Thyroid gland (tissue), 4 donors: ENCODE measurements at regions not wholly inside any gene's neighbourhood (a gene's known extent, or its start where the extent isn't known, plus 50 kb on each side); places are given as distances from the start of the nearest gene placed in this dataset.

ENCODE experiments used
- DNase-seq, 2 donors: peaks; one replicate each; pipeline ENCODE4 v3.0.0-alpha.2; 2019
- H3K27ac ChIP-seq, 3 donors: fragments of 200-600 bp; sonication (generic); 1 replicate in 2 of 3; 2 replicates in 1 of 3; pipeline ENCODE4 v1.5.1; 2016 to 2019; ENCODE audit warnings: mild to moderate bottlenecking in 1 of 3, moderate library complexity in 1 of 3
- H3K27me3 ChIP-seq: fragments of 200-600 bp; sonication (generic); one replicate; pipeline ENCODE4 v1.5.1; 2019
- H3K36me3 ChIP-seq, 2 donors: fragments of 200-600 bp; sonication (generic); one replicate each; pipeline ENCODE4 v1.5.1; 2016 to 2019
- H3K4me1 ChIP-seq, 2 donors: fragments of 200-600 bp; sonication (generic); one replicate each; pipeline ENCODE4 v1.5.1; 2017 to 2019
- H3K4me3 ChIP-seq, 3 donors: fragments of 200-600 bp; sonication (generic); replicated peaks in 1 of 3; 1 replicate in 2 of 3; 2 replicates in 1 of 3; pipeline ENCODE4 v1.5.1; 2016; ENCODE audit warnings: mild to moderate bottlenecking in 1 of 3
- H3K9me3 ChIP-seq: fragments of 200-600 bp; sonication (generic); one replicate; pipeline ENCODE4 v1.5.1; 2017
- POLR2A ChIP-seq, 2 donors: fragments of 450-650 bp; IDR thresholded peaks; one replicate each; pipeline ENCODE4 v1.6.1; 2017; ENCODE audit warnings: antibody characterized with exemption in 2 of 2, mild to moderate bottlenecking in 2 of 2, moderate library complexity in 1 of 2
- WGBS, 2 donors: methylation state at CpG; one replicate each; pipeline ENCODE4 v1.1.5; 2017; 5-methylcytosine and 5-hydroxymethylcytosine counted together
- intact Hi-C: fragments of 100-400 bp; cut with DNase I; formaldehyde crosslinking; loops from one replicate; pipeline ENCODE4 v1.15.1; 2023
- TF ChIP-seq, protein P1 (sequence below), 6 experiments: fragments of 200-600 bp in 3 of 6; fragments of 450-650 bp in 3 of 6; sonication (generic) in 3 of 6; IDR thresholded peaks; one replicate each; pipeline ENCODE4 v1.5.1; 2016 to 2019; ENCODE audit warnings: antibody characterized with exemption in 6 of 6, mild to moderate bottlenecking in 2 of 6, inconsistent platforms in 1 of 6, moderate library complexity in 1 of 6

DNA sequence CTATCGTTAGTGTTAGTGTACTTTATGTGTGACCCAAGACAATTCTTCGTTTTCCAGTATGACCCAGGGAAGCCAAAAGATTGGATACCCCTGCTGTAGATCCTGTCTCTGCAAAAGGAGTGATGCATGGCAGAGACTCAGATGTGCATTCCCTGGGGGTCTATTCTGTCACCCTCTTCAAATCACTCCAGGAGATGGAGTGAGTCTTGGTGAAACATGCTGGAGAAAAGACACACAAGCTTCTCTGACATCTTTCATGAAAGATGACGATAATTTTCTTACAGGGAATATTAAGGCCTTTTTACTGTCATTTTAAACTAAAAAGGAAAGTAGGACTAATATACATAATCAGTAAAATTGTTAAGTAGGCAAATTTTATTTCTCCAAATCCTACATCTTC lies 437.9 kb upstream of the SOX5 start:
- 95% methylated on average over 3 of the region's 3 CpGs for WGBS, 2 donors
- intact Hi-C loops = no loop called here
- Histone ChIP-seq H3K4me1 (no peaks in the 10 kb centered on the region), H3K27ac (no peak overlapping the region), H3K27me3 (no peaks in the 10 kb centered on the region), H3K36me3 (no peaks in the 10 kb centered on the region), H3K4me3 (no peak overlapping the region), H3K9me3 (no peaks in the 10 kb centered on the region)
- TF ChIP-seq, protein P1, sequence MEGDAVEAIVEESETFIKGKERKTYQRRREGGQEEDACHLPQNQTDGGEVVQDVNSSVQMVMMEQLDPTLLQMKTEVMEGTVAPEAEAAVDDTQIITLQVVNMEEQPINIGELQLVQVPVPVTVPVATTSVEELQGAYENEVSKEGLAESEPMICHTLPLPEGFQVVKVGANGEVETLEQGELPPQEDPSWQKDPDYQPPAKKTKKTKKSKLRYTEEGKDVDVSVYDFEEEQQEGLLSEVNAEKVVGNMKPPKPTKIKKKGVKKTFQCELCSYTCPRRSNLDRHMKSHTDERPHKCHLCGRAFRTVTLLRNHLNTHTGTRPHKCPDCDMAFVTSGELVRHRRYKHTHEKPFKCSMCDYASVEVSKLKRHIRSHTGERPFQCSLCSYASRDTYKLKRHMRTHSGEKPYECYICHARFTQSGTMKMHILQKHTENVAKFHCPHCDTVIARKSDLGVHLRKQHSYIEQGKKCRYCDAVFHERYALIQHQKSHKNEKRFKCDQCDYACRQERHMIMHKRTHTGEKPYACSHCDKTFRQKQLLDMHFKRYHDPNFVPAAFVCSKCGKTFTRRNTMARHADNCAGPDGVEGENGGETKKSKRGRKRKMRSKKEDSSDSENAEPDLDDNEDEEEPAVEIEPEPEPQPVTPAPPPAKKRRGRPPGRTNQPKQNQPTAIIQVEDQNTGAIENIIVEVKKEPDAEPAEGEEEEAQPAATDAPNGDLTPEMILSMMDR (IDR thresholded peaks at IDR 0.05) = no peak
- no peak for TF ChIP-seq POLR2A (IDR thresholded peaks at IDR 0.05)
- DNase-seq = no peak

DNA sequence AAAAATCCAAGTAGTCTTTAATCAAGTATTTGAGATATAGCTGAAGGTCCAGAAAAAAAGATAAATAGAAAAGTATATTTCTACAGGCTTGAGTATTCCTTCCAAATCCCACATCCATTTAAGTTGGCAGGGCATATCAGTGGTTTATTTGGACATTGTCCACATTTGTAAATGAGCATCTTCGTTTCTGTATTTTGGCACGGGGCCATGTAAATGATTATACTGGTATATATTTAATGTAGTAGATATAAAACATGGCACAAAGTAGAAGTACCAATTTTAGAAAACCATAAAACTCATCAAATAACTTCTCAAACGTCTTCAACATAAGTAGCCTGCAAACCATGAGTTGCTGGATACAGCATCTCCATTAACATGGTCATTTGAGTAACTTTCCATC lies 437.4 kb upstream of the SOX5 start:
- intact Hi-C loops = no loop called here
- Histone ChIP-seq H3K27ac (no peak overlapping the region), H3K27me3 (no peaks in the 10 kb centered on the region), H3K36me3 (no peaks in the 10 kb centered on the region), H3K4me3 (no peak overlapping the region), H3K9me3 (no peaks in the 10 kb centered on the region), H3K4me1 (no peaks in the 10 kb centered on the region)
- WGBS, 2 donors = 78 to 86% methylated on average over 3 of the region's 3 CpGs
- DNase-seq = no peak
- TF ChIP-seq POLR2A (IDR thresholded peaks at IDR 0.05) = no peak
- TF ChIP-seq, protein P1 (IDR thresholded peaks at IDR 0.05) = no peak

- H3K4me3 ChIP-seq = no peak overlapping the region
- intact Hi-C loops = no loop called here
- no peak for DNase-seq
- H3K27ac ChIP-seq = no peak overlapping the region
- H3K36me3 ChIP-seq = no peaks in the 10 kb centered on the region
- no peaks in the 10 kb centered on the region for H3K27me3 ChIP-seq
- WGBS, 2 donors = 85 to 88% methylated on average over 3 of the region's 3 CpGs
- TF ChIP-seq, protein P1 (IDR thresholded peaks at IDR 0.05) = no peak
- TF ChIP-seq POLR2A (IDR thresholded peaks at IDR 0.05) = no peak
- H3K9me3 ChIP-seq = no peaks in the 10 kb centered on the region
- H3K4me1 ChIP-seq = no peaks in the 10 kb centered on the region
Observed at GRCh38 chr12:24381790-24382189, 432.3 kb upstream of the SOX5 start.

DNA sequence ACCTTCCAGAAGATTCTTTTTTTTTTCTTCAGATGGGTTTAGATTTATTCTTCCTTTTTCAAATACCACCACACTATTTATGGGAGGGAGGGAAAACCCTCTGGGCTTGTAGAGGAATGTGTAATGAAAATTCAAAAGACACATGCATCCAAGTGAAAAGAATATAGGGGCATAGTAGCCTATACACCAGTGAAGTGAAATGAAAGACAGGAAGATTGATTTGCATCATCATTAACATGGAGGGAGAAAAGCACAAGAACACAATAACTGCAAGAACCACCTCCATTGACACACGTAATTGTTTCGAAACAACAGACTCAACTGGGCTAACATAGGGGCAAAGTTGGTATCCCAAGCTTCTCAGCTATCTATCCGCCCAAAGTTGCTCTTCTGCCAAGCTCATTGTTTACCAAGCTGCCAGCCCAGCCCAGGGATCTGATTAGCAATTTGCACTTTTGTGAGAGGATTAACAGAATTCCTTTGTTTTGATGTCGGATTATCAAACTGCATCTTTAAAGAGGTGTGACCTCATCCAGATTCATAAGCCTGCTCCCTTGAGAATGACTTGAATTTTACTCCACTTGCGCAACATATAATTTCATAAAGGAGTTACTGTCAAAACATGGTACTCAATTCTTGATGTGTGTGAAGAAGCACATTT lies 430.5 kb upstream of the SOX5 start:
- no peak for TF ChIP-seq POLR2A (IDR thresholded peaks at IDR 0.05)
- TF ChIP-seq, protein P1 (IDR thresholded peaks at IDR 0.05) = no peak
- 88 to 90% methylated on average over 5 of the region's 5 CpGs for WGBS, 2 donors

DNA sequence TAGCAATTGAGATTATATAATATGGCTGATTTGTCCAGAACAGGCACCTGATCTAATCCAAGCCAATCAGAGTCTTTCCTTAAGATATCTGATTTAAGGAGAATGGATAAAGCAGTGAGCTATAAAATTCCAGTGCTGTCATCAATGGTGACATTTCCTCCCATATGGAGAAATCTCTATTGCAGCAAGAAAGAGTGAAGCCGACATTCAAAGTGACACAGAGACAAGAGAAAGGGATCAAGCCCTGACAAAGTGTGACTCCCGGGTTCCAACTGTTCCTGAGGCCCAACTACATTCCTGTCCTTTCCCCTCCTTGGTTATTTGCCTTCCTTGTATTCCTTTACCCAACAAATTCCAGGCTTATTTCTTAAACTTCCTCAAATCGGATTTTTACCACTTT lies 430.0 kb upstream of the SOX5 start:
- intact Hi-C loops = no loop called here
- DNase-seq = no peak
- Histone ChIP-seq H3K4me3 (no peak overlapping the region), H3K4me1 (no peaks in the 10 kb centered on the region), H3K9me3 (no peaks in the 10 kb centered on the region), H3K36me3 (no peaks in the 10 kb centered on the region), H3K27me3 (no peaks in the 10 kb centered on the region), H3K27ac (no peak overlapping the region)
- TF ChIP-seq POLR2A (IDR thresholded peaks at IDR 0.05) = no peak
- TF ChIP-seq, protein P1 (IDR thresholded peaks at IDR 0.05) = no peak
- WGBS, 2 donors = 59 to 65% methylated on average over 3 of the region's 3 CpGs

More for the DNA sequence above, 430.5 kb upstream of the SOX5 start:
- Histone ChIP-seq H3K27ac (no peak overlapping the region), H3K36me3 (no peaks in the 10 kb centered on the region), H3K4me3 (no peak overlapping the region), H3K9me3 (no peaks in the 10 kb centered on the region), H3K4me1 (no peaks in the 10 kb centered on the region), H3K27me3 (no peaks in the 10 kb centered on the region)
- no peak for DNase-seq
- intact Hi-C loops = no loop called here
